Smooth muscle cell (in vitro differentiated cells): ENCODE measurements at regions not wholly inside any gene's neighbourhood (a gene's known extent, or its start where the extent isn't known, plus 50 kb on each side); places are given as distances from the start of the nearest gene placed in this dataset.

Experiments used
- DNase-seq: peaks from one replicate; lab custom pipeline; 2025; ENCODE audit not compliant: unreplicated experiment; lab: John Stamatoyannopoulos, UW
- H2AFZ ChIP-seq: fragments of 200-600 bp; sonication (generic); 2 replicates; pipeline ENCODE4 v1.6.0; 2016; ENCODE audit warnings: antibody characterized with exemption, low read depth, mild to moderate bottlenecking
- H3F3A ChIP-seq: fragments of 200-600 bp; sonication (generic); 2 replicates; pipeline ENCODE4 v1.6.0; 2017; ENCODE audit warnings: antibody characterized with exemption, low read depth
- H3K27ac ChIP-seq: fragments of 200-600 bp; sonication (generic); 2 replicates; pipeline ENCODE4 v1.5.1; 2016; ENCODE audit warnings: low read depth, mild to moderate bottlenecking
- H3K27me3 ChIP-seq: fragments of 200-600 bp; sonication (generic); 2 replicates; pipeline ENCODE4 v1.6.1; 2016; ENCODE audit warnings: low read depth, mild to moderate bottlenecking
- H3K36me3 ChIP-seq: fragments of 200-600 bp; sonication (generic); 2 replicates; pipeline ENCODE4 v1.5.1; 2016; ENCODE audit warnings: low read depth
- H3K4me1 ChIP-seq: fragments of 200-600 bp; sonication (generic); 2 replicates; pipeline ENCODE4 v1.5.1; 2016; ENCODE audit warnings: low read depth
- H3K4me2 ChIP-seq: fragments of 200-600 bp; sonication (generic); 2 replicates; pipeline ENCODE4 v1.6.0; 2016; ENCODE audit warnings: mild to moderate bottlenecking
- H3K4me3 ChIP-seq: fragments of 200-600 bp; sonication (generic); 2 replicates; pipeline ENCODE4 v1.5.1; 2016; ENCODE audit warnings: mild to moderate bottlenecking
- H3K79me2 ChIP-seq: fragments of 200-600 bp; sonication (generic); 2 replicates; pipeline ENCODE4 v1.6.0; 2016; ENCODE audit warnings: low read depth, mild to moderate bottlenecking
- H3K9ac ChIP-seq: fragments of 200-600 bp; sonication (generic); 2 replicates; pipeline ENCODE4 v1.6.0; 2016; ENCODE audit warnings: low read depth
- H3K9me3 ChIP-seq: fragments of 200-600 bp; sonication (generic); replicated peaks from 2 replicates; pipeline ENCODE4 v1.5.1; 2016; ENCODE audit warnings: low read depth
- H4K20me1 ChIP-seq: fragments of 200-600 bp; sonication (generic); 2 replicates; pipeline ENCODE4 v1.6.0; 2016; ENCODE audit warnings: low read depth
- WGBS: methylation state at CpG from one replicate; pipeline ENCODE4 v1.1.7; 2016; ENCODE audit warnings: low lambda C conversion rate; 5-methylcytosine and 5-hydroxymethylcytosine counted together
- TF ChIP-seq, protein P1 (sequence below): fragments of 200-600 bp; sonication (generic); IDR thresholded peaks from 2 replicates; pipeline ENCODE4 v1.5.1; 2017; ENCODE audit warnings: borderline replicate concordance, mild to moderate bottlenecking, antibody characterized with exemption; ENCODE audit not compliant: insufficient read depth, poor library complexity, severe bottlenecking

GRCh38 chr7:148472406-148472805 lies 118.2 kb upstream of the C7orf33 start:
- Histone ChIP-seq H2AFZ (no peak overlapping the region), H3K36me3 (no peaks in the 10 kb centered on the region), H3K4me1 (peaks cover 9% of the 10 kb centered on the region), H3K9me3 (no peaks in the 10 kb centered on the region), H4K20me1 (no peaks in the 10 kb centered on the region), H3K4me3 (no peak overlapping the region), H3K4me2 (no peak overlapping the region), H3K27me3 (no peaks in the 10 kb centered on the region), H3K79me2 (no peaks in the 10 kb centered on the region), H3K9ac (no peak overlapping the region), H3K27ac (no peak overlapping the region), H3F3A (no peaks in the 10 kb centered on the region)
- no peak for DNase-seq
- WGBS = 72% methylated on average over 11 of the region's 11 CpGs
- TF ChIP-seq, protein P1, sequence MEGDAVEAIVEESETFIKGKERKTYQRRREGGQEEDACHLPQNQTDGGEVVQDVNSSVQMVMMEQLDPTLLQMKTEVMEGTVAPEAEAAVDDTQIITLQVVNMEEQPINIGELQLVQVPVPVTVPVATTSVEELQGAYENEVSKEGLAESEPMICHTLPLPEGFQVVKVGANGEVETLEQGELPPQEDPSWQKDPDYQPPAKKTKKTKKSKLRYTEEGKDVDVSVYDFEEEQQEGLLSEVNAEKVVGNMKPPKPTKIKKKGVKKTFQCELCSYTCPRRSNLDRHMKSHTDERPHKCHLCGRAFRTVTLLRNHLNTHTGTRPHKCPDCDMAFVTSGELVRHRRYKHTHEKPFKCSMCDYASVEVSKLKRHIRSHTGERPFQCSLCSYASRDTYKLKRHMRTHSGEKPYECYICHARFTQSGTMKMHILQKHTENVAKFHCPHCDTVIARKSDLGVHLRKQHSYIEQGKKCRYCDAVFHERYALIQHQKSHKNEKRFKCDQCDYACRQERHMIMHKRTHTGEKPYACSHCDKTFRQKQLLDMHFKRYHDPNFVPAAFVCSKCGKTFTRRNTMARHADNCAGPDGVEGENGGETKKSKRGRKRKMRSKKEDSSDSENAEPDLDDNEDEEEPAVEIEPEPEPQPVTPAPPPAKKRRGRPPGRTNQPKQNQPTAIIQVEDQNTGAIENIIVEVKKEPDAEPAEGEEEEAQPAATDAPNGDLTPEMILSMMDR = no peak

GRCh38 chr7:148473703-148474480 lies 116.7 kb upstream of the C7orf33 start:
- Histone ChIP-seq H3K9ac (no peak overlapping the region), H4K20me1 (no peaks in the 10 kb centered on the region), H3K4me1 (peaks cover 14% of the 10 kb centered on the region), H3K36me3 (no peaks in the 10 kb centered on the region), H3K4me3 (no peak overlapping the region), H3K79me2 (no peaks in the 10 kb centered on the region), H3F3A (no peaks in the 10 kb centered on the region), H3K27ac (no peak overlapping the region), H3K27me3 (no peaks in the 10 kb centered on the region), H3K9me3 (no peaks in the 10 kb centered on the region), H3K4me2 (no peak overlapping the region), H2AFZ (no peak overlapping the region)
- DNase-seq = no peak
- WGBS = 92% methylated on average over 14 of the region's 14 CpGs
- TF ChIP-seq, protein P1 = no peak

GRCh38 chr7:148474481-148475025 lies 116.0 kb upstream of the C7orf33 start:
- no peak overlapping the region for H3K4me2 ChIP-seq
- H3K9ac ChIP-seq = no peak overlapping the region
- TF ChIP-seq, protein P1 = no peak
- no peak for DNase-seq
- H3K27me3 ChIP-seq = no peaks in the 10 kb centered on the region
- no peaks in the 10 kb centered on the region for H3K36me3 ChIP-seq
- 95% methylated on average over 6 of the region's 6 CpGs for WGBS
- H3K9me3 ChIP-seq = no peaks in the 10 kb centered on the region
- H4K20me1 ChIP-seq = no peaks in the 10 kb centered on the region
- H3F3A ChIP-seq = no peaks in the 10 kb centered on the region
- H3K4me3 ChIP-seq = no peak overlapping the region
- H3K27ac ChIP-seq = no peak overlapping the region
- no peaks in the 10 kb centered on the region for H3K79me2 ChIP-seq
- no peak overlapping the region for H2AFZ ChIP-seq
- H3K4me1 ChIP-seq = peaks cover 18% of the 10 kb centered on the region
